CD4-positive, alpha-beta memory T cell (primary cell): ENCODE measurements at regions not wholly inside any gene's neighbourhood (a gene's known extent, or its start where the extent isn't known, plus 50 kb on each side); places are given as distances from the start of the nearest gene placed in this dataset.

Experiments
- CTCF ChIA-PET: fragments of 350-600 bp; sonication (Branson Sonifier 250); formaldehyde crosslinking; loops from one replicate; lab custom pipeline; 2021; ENCODE audit warnings: inconsistent platforms; ENCODE audit not compliant: partially characterized antibody; lab: Charles Lee
- POLR2A ChIA-PET: fragments of 350-600 bp; sonication (Branson Sonifier 250); formaldehyde crosslinking; loops from one replicate; lab custom pipeline; 2021; ENCODE audit not compliant: partially characterized antibody; lab: Charles Lee
- DNase-seq, 5 donors: peaks; one replicate each; pipeline versions ENCODE4 v3.0.0 to v3.0.0-alpha.2; 2020 to 2022; ENCODE audit warnings: mixed read lengths in 1 of 5
- H3K27ac ChIP-seq: one replicate; pipeline ENCODE4 v1.7.0; 2013; ENCODE audit warnings: low read depth, low read length
- H3K27me3 ChIP-seq: 2 replicates; pipeline ENCODE4 v1.7.0; 2013; ENCODE audit warnings: mild to moderate bottlenecking, low read length, moderate library complexity; ENCODE audit not compliant: insufficient read depth
- H3K36me3 ChIP-seq: 2 replicates; pipeline ENCODE4 v1.7.0; 2013; ENCODE audit warnings: mild to moderate bottlenecking, low read length, moderate library complexity; ENCODE audit not compliant: insufficient read depth
- H3K4me1 ChIP-seq: 2 replicates; pipeline ENCODE4 v1.7.0; 2013; ENCODE audit warnings: mild to moderate bottlenecking, low read length, moderate library complexity; ENCODE audit not compliant: insufficient read depth
- H3K4me3 ChIP-seq, 2 donors: one replicate each; pipeline ENCODE4 v1.7.0; 2013; ENCODE audit warnings: low read length in 2 of 2, mild to moderate bottlenecking in 1 of 2
- H3K9me3 ChIP-seq, 2 donors: one replicate each; pipeline ENCODE4 v1.7.0; 2013; ENCODE audit warnings: low read length in 2 of 2, control low read depth in 1 of 2; ENCODE audit not compliant: control insufficient read depth in 1 of 2
- H3K27ac Mint-ChIP-seq, 7 donors: one replicate each; pipeline ENCODE4 v1.8.0; 2020 to 2021; ENCODE audit warnings: mixed read lengths in 7 of 7, mild to moderate bottlenecking in 6 of 7, inconsistent platforms in 3 of 7, moderate library complexity in 3 of 7
- H3K27me3 Mint-ChIP-seq, 2 donors: one replicate each; pipeline ENCODE4 v1.8.0; 2020 to 2021; ENCODE audit warnings: mixed read lengths in 2 of 2
- H3K36me3 Mint-ChIP-seq, 2 donors: one replicate each; pipeline ENCODE4 v1.8.0; 2020 to 2021; ENCODE audit warnings: mixed read lengths in 2 of 2, inconsistent platforms in 1 of 2, mild to moderate bottlenecking in 1 of 2
- H3K4me1 Mint-ChIP-seq, 4 donors: one replicate each; pipeline ENCODE4 v1.8.0; 2020 to 2021; ENCODE audit warnings: mixed read lengths in 4 of 4, mild to moderate bottlenecking in 1 of 4
- H3K4me3 Mint-ChIP-seq, 8 donors: one replicate each; pipeline ENCODE4 v1.8.0; 2020 to 2021; ENCODE audit warnings: mixed read lengths in 8 of 8, mild to moderate bottlenecking in 7 of 8, moderate library complexity in 6 of 8, inconsistent platforms in 3 of 8
- H3K9me3 Mint-ChIP-seq, 8 donors: one replicate each; pipeline ENCODE4 v1.8.0; 2020 to 2021; ENCODE audit warnings: mixed read lengths in 8 of 8, mild to moderate bottlenecking in 5 of 8, inconsistent platforms in 3 of 8, moderate library complexity in 1 of 8
- intact Hi-C: fragments of 100-400 bp; cut with micrococcal nuclease; formaldehyde crosslinking; loops from one replicate; pipeline ENCODE4 v1.15.1; 2023

DNA sequence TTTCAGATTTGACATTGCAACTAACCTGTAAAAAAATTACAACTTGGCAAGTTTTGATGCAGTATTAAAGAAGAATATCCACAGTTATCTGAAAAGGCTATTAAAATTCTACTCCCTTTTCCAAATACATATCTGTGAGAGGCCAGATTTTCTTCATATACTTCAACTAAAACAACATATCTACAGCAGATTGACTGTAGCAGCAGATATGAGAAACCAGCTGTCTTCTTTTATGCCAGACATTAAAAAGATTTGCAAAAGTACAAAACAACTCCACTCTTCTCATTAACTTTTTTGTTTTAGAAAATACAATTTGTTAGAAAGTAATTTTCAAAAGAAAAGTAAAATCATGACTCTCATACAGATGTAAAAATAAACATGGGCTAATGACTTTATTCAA lies 281.1 kb upstream of the PCSK5 start:
- Mint-ChIP-seq H3K9me3 (peaks cover 0 to 4% (median 2%) of the 10 kb centered on the region in 8 donors), H3K36me3 (no peaks in the 10 kb centered on the region), H3K4me1 (no peaks in the 10 kb centered on the region), H3K4me3 (no peak overlapping the region), H3K27ac (no peak overlapping the region), H3K27me3 (peaks cover 3 to 6% of the 10 kb centered on the region in 2 donors)
- H3K4me1 ChIP-seq: no peaks in the 10 kb centered on the region
- H3K27me3 ChIP-seq: no peaks in the 10 kb centered on the region
- no peak for DNase-seq
- ChIA-PET POLR2A (no interaction called here), CTCF (no interaction called here)
- H3K27ac ChIP-seq: no peak overlapping the region
- no peaks in the 10 kb centered on the region for H3K36me3 ChIP-seq
- H3K9me3 ChIP-seq: no peaks in the 10 kb centered on the region
- intact Hi-C loops: no loop called here
- no peak overlapping the region for H3K4me3 ChIP-seq

DNA sequence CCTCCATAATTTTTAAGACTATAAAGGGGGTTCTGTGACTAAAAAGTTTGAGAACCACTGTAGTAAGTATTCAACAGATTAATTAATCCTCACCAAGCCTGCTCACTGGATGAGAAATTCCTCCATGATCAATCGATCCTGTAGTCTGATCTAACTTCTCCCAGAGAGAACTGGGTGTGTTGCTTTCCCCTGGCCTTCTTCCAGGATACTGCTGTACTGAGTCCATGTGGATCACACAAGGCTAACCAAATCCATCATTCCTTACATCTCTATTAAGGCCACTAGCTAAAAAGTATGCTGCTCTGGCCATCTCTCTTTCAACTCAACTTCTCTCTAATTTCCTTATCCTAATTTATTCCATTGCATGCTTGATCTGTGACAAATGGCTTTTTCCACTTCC lies 280.2 kb upstream of the PCSK5 start:
- intact Hi-C loops: no loop called here

GRCh38 chr9:75612205-75612604 lies 278.3 kb upstream of the PCSK5 start:
- DNase-seq: no peak
- Histone ChIP-seq H3K4me1 (no peaks in the 10 kb centered on the region), H3K36me3 (no peaks in the 10 kb centered on the region), H3K4me3 (no peak overlapping the region), H3K9me3 (no peaks in the 10 kb centered on the region), H3K27me3 (no peaks in the 10 kb centered on the region), H3K27ac (no peak overlapping the region)
- no peak overlapping the region for H3K4me3 Mint-ChIP-seq
- H3K9me3 Mint-ChIP-seq: peaks cover 0 to 6% (median 2%) of the 10 kb centered on the region in 8 donors
- ChIA-PET CTCF (no interaction called here), POLR2A (no interaction called here)
- intact Hi-C loops: no loop called here
- no peaks in the 10 kb centered on the region for H3K36me3 Mint-ChIP-seq
- peaks cover 6 to 7% of the 10 kb centered on the region in 2 donors for H3K27me3 Mint-ChIP-seq
- H3K4me1 Mint-ChIP-seq: no peaks in the 10 kb centered on the region
- no peak overlapping the region for H3K27ac Mint-ChIP-seq

More for the DNA sequence above, 280.2 kb upstream of the PCSK5 start:
- CTCF ChIA-PET: no interaction called here
- no peak for DNase-seq
- no peak overlapping the region for H3K4me3 Mint-ChIP-seq
- POLR2A ChIA-PET: no interaction called here
- no peaks in the 10 kb centered on the region for H3K27me3 ChIP-seq
- H3K4me1 Mint-ChIP-seq: no peaks in the 10 kb centered on the region
- no peaks in the 10 kb centered on the region for H3K36me3 ChIP-seq
- no peak overlapping the region for H3K27ac Mint-ChIP-seq
- H3K9me3 ChIP-seq: no peaks in the 10 kb centered on the region
- peaks cover 3 to 6% of the 10 kb centered on the region in 2 donors for H3K27me3 Mint-ChIP-seq
- H3K4me1 ChIP-seq: no peaks in the 10 kb centered on the region
- H3K4me3 ChIP-seq: no peak overlapping the region
- no peak overlapping the region for H3K27ac ChIP-seq
- H3K36me3 Mint-ChIP-seq: no peaks in the 10 kb centered on the region
- H3K9me3 Mint-ChIP-seq: peaks cover 0 to 4% (median 2%) of the 10 kb centered on the region in 8 donors

GRCh38 chr9:75612754-75613153 lies 277.7 kb upstream of the PCSK5 start:
- Histone ChIP-seq H3K4me1 (no peaks in the 10 kb centered on the region), H3K27me3 (no peaks in the 10 kb centered on the region), H3K4me3 (no peak overlapping the region), H3K27ac (no peak overlapping the region), H3K9me3 (no peaks in the 10 kb centered on the region), H3K36me3 (no peaks in the 10 kb centered on the region)
- H3K27me3 Mint-ChIP-seq: peaks cover 6 to 7% of the 10 kb centered on the region in 2 donors
- H3K36me3 Mint-ChIP-seq: no peaks in the 10 kb centered on the region
- no peak for DNase-seq
- intact Hi-C loops: no loop called here
- ChIA-PET POLR2A (no interaction called here), CTCF (no interaction called here)
- H3K27ac Mint-ChIP-seq: no peak overlapping the region
- peaks cover 0 to 3% (median under 1%) of the 10 kb centered on the region in 8 donors for H3K9me3 Mint-ChIP-seq
- no peaks in the 10 kb centered on the region for H3K4me1 Mint-ChIP-seq
- H3K4me3 Mint-ChIP-seq: no peak overlapping the region

DNA sequence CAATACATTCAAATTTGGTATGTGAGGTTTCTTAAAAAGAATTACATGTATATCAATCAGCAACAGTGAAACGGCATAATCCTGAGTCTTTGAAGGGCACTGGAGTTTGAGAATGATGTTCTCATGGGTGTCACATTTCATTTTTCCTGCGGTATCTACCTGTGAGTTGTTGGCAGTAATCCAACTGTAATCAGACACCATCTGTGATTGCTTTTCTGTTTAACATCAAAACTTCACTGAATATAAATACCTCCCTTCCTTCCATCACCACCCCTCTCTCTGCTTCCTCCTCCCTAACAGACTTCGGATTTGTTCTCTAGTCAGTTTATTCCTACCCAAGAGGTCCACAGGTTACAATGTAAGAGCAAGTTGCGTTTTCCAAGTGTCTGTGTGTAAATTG lies 275.2 kb upstream of the PCSK5 start:
- Mint-ChIP-seq H3K36me3 (no peaks in the 10 kb centered on the region), H3K27ac (no peak overlapping the region), H3K4me1 (no peaks in the 10 kb centered on the region), H3K27me3 (peaks cover 5 to 7% of the 10 kb centered on the region in 2 donors), H3K4me3 (no peak overlapping the region), H3K9me3 (peaks cover 0 to 3% (median 2%) of the 10 kb centered on the region in 8 donors)
- H3K4me3 ChIP-seq: no peak overlapping the region
- H3K36me3 ChIP-seq: no peaks in the 10 kb centered on the region
- ChIA-PET CTCF (no interaction called here), POLR2A (no interaction called here)
- no peaks in the 10 kb centered on the region for H3K4me1 ChIP-seq
- DNase-seq: no peak
- no peak overlapping the region for H3K27ac ChIP-seq
- H3K9me3 ChIP-seq: no peaks in the 10 kb centered on the region
- H3K27me3 ChIP-seq: no peaks in the 10 kb centered on the region
- intact Hi-C loops: no loop called here

DNA sequence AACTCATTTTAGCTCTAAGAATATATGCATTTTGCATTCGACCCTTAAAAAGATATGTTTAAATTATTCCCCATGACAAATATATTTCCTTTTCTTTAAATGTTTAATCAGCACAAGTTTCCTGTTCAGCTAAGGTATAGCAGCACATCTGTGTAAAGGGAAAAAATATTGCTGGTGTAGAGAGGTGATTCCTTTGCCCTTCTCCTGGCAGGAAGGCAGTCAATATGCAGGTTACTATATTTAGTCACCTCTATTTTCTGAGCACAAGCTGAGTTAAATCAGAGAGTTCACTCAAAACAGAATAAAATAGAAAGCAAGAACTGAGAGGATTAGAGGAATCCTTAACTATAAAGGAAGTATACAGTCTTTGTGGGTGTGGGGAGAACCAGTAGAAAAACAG lies 274.4 kb upstream of the PCSK5 start:
- ChIA-PET POLR2A (no interaction called here), CTCF (interaction anchor here (0.7 kb wide), 1 partner anchor 10 kb away, joined by 3 read pairs; no protein-coding TSS in a partner anchor)
- DNase-seq: no peak
- no peaks in the 10 kb centered on the region for H3K4me1 ChIP-seq
- peaks cover 0 to 2% (median under 1%) of the 10 kb centered on the region in 8 donors for H3K9me3 Mint-ChIP-seq
- no peak overlapping the region for H3K4me3 Mint-ChIP-seq
- no peak overlapping the region for H3K4me3 ChIP-seq
- no peak overlapping the region for H3K27ac Mint-ChIP-seq
- no peaks in the 10 kb centered on the region for H3K36me3 Mint-ChIP-seq
- H3K4me1 Mint-ChIP-seq: no peaks in the 10 kb centered on the region
- H3K9me3 ChIP-seq: no peaks in the 10 kb centered on the region
- no peaks in the 10 kb centered on the region for H3K36me3 ChIP-seq
- intact Hi-C loops: no loop called here
- no peak overlapping the region for H3K27ac ChIP-seq
- H3K27me3 Mint-ChIP-seq: peaks cover 3% of the 10 kb centered on the region in 2 donors
- H3K27me3 ChIP-seq: no peaks in the 10 kb centered on the region

DNA sequence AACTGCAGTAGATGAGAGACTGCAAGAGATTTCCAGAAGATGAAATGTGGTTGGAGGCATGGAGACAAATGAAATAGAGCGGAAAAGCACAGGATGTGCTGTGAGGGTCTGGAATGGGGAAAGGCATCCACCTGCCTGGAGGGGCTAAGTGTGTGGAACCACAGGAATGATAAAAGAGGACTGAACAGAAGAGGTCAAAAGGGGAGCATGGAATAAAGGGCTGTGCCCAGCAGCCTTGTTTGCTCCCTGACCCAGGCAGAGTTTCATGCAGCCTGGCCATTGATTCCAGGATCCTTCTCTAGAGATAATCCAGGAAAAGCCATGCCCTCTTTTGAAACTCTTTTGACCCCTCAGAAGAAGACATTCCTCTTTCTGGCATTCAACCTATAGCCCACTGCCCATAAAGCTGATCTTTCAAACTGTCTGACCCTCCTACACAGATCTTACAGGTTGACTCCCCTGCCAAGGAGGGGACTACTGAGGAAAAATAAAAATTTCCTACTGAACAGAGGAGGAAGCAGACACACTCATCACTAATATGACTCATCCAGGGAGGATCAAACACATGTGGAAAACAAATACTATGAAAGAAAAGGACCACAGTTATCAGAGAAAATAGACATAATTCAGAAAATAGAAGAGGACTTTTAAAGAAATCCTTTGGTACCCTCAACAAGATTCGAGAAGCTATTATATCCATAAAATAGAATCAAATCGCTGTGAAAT lies 273.5 kb upstream of the PCSK5 start:
- H3K9me3 Mint-ChIP-seq: peaks cover 0 to 3% (median under 1%) of the 10 kb centered on the region in 8 donors

More for the DNA sequence above, 273.5 kb upstream of the PCSK5 start:
- intact Hi-C loops: no loop called here
- CTCF ChIA-PET: no interaction called here
- no peaks in the 10 kb centered on the region for H3K4me1 ChIP-seq
- peaks cover 3 to 9% of the 10 kb centered on the region in 2 donors for H3K27me3 Mint-ChIP-seq
- H3K27ac ChIP-seq: no peak overlapping the region
- DNase-seq: no peak
- H3K27me3 ChIP-seq: no peaks in the 10 kb centered on the region
- H3K36me3 Mint-ChIP-seq: no peaks in the 10 kb centered on the region
- H3K9me3 ChIP-seq: no peaks in the 10 kb centered on the region
- H3K27ac Mint-ChIP-seq: no peak overlapping the region
- no peak overlapping the region for H3K4me3 Mint-ChIP-seq
- H3K4me3 ChIP-seq: no peak overlapping the region
- no peaks in the 10 kb centered on the region for H3K36me3 ChIP-seq
- H3K4me1 Mint-ChIP-seq: no peaks in the 10 kb centered on the region
- POLR2A ChIA-PET: no interaction called here
